HEK293 (cell line): ENCODE measurements at regions not wholly inside any gene's neighbourhood (a gene's known extent, or its start where the extent isn't known, plus 50 kb on each side); places are given as distances from the start of the nearest gene placed in this dataset.

Experiments used
- CTCF ChIA-PET: fragments of 350-600 bp; formaldehyde crosslinking; extraction: SDS; loops from one replicate; lab custom pipeline; 2021; ENCODE audit warnings: antibody characterized with exemption; lab: Yijun Ruan, JAX
- POLR2A ChIA-PET: fragments of 300-600 bp; formaldehyde crosslinking; extraction: SDS; loops from one replicate; lab custom pipeline; 2020; ENCODE audit warnings: antibody characterized with exemption, inconsistent platforms; lab: Yijun Ruan, JAX
- H3K27ac ChIP-seq: fragments of 200-500 bp; sonication (Bioruptor generic); 2 replicates; pipeline ENCODE4 v1.5.1; 2014; ENCODE audit warnings: low read depth, low read length, control low read depth, inconsistent platforms; ENCODE audit errors: extremely low read depth
- H3K36me3 ChIP-seq, 2 experiments: fragments of 200-500 bp in 1 of 2; sonication (Bioruptor generic) in 1 of 2; 1 replicate in 1 of 2; 2 replicates in 1 of 2; pipeline ENCODE4 v1.5.1; 2014 to 2017; ENCODE audit warnings: inconsistent platforms in 2 of 2, low read length in 2 of 2; ENCODE audit not compliant: control insufficient read depth in 2 of 2, insufficient read depth in 1 of 2
- H3K4me1 ChIP-seq: fragments of 200-500 bp; sonication (Bioruptor generic); 2 replicates; pipeline ENCODE4 v1.5.1; 2014; ENCODE audit warnings: mild to moderate bottlenecking, low read length, inconsistent platforms; ENCODE audit not compliant: control insufficient read depth, insufficient read depth
- H3K4me3 ChIP-seq: 2 replicates; pipeline ENCODE4 v1.5.1; 2011; ENCODE audit warnings: low read depth, mild to moderate bottlenecking, control low read depth, low read length, moderate library complexity
- H3K9me3 ChIP-seq: fragments of 200-500 bp; sonication (Bioruptor generic); 2 replicates; pipeline ENCODE4 v1.5.1; 2014; ENCODE audit warnings: low read depth, low read length, inconsistent platforms; ENCODE audit not compliant: control insufficient read depth, insufficient read depth
- GLIS2 ChIP-seq: fragments of 450-650 bp; formaldehyde crosslinking; IDR thresholded peaks from 2 replicates; pipeline ENCODE4 v1.5.1; 2016; ENCODE audit warnings: missing biosample characterization, missing genetic modification characterization
- HOXD13 ChIP-seq: sonication (generic); formaldehyde crosslinking; IDR thresholded peaks from 2 replicates; pipeline ENCODE4 v1.8.0; 2022; ENCODE audit warnings: missing genetic modification reagents, borderline replicate concordance
- KLF7 ChIP-seq: fragments of 450-650 bp; formaldehyde crosslinking; IDR thresholded peaks from 2 replicates; pipeline ENCODE4 v1.5.1; 2016; ENCODE audit warnings: missing biosample characterization, missing genetic modification characterization, borderline replicate concordance
- KLF9 ChIP-seq: fragments of 450-650 bp; formaldehyde crosslinking; IDR thresholded peaks from 2 replicates; pipeline ENCODE4 v1.5.1; 2016; ENCODE audit warnings: missing biosample characterization, missing genetic modification characterization, low read depth
- SCRT2 ChIP-seq: fragments of 450-650 bp; formaldehyde crosslinking; IDR thresholded peaks from 2 replicates; pipeline ENCODE4 v1.5.1; 2016; ENCODE audit warnings: missing biosample characterization, missing genetic modification characterization
- SP7 ChIP-seq: fragments of 450-650 bp; formaldehyde crosslinking; IDR thresholded peaks from 2 replicates; pipeline ENCODE4 v1.5.1; 2016; ENCODE audit warnings: missing biosample characterization, missing genetic modification characterization
- ZNF138 ChIP-seq: fragments of 450-650 bp; formaldehyde crosslinking; IDR thresholded peaks from 2 replicates; pipeline ENCODE4 v1.5.1; 2016; ENCODE audit warnings: missing biosample characterization, missing genetic modification characterization, borderline replicate concordance
- ZNF202 ChIP-seq: fragments of 450-650 bp; formaldehyde crosslinking; IDR thresholded peaks from 2 replicates; pipeline ENCODE4 v1.5.1; 2016; ENCODE audit warnings: missing biosample characterization, missing genetic modification characterization, borderline replicate concordance
- ZNF211 ChIP-seq: fragments of 450-650 bp; formaldehyde crosslinking; IDR thresholded peaks from 2 replicates; pipeline ENCODE4 v1.5.1; 2016; ENCODE audit warnings: low read depth, missing biosample characterization, missing genetic modification characterization
- ZNF302 ChIP-seq: fragments of 450-650 bp; formaldehyde crosslinking; IDR thresholded peaks from 2 replicates; pipeline ENCODE4 v1.5.1; 2016; ENCODE audit warnings: missing biosample characterization, missing genetic modification characterization, low read depth
- ZNF48 ChIP-seq: fragments of 450-650 bp; formaldehyde crosslinking; IDR thresholded peaks from 2 replicates; pipeline ENCODE4 v1.5.1; 2016; ENCODE audit warnings: missing biosample characterization, missing genetic modification characterization
- ZNF571 ChIP-seq: fragments of 450-650 bp; formaldehyde crosslinking; IDR thresholded peaks from 2 replicates; pipeline ENCODE4 v1.5.0; 2017; ENCODE audit warnings: missing biosample characterization, missing genetic modification characterization
- ZNF585B ChIP-seq: fragments of 450-650 bp; formaldehyde crosslinking; IDR thresholded peaks from 2 replicates; pipeline ENCODE4 v1.5.1; 2016; ENCODE audit warnings: missing biosample characterization, missing genetic modification characterization
- ZNF785 ChIP-seq: fragments of 450-650 bp; formaldehyde crosslinking; IDR thresholded peaks from 2 replicates; pipeline ENCODE4 v1.5.1; 2016; ENCODE audit warnings: missing biosample characterization, missing genetic modification characterization
- TF ChIP-seq, protein P1 (sequence below): fragments of 450-650 bp; formaldehyde crosslinking; IDR thresholded peaks from 2 replicates; pipeline ENCODE4 v1.5.1; 2016; ENCODE audit warnings: missing biosample characterization, missing genetic modification characterization
- TF ChIP-seq, protein P2 (sequence below): fragments of 450-650 bp; formaldehyde crosslinking; IDR thresholded peaks from 2 replicates; pipeline ENCODE4 v1.5.1; 2016; ENCODE audit warnings: missing biosample characterization, missing genetic modification characterization
- TF ChIP-seq, protein P3 (sequence below): sonication (generic); formaldehyde crosslinking; IDR thresholded peaks from 2 replicates; pipeline ENCODE4 v1.8.1; 2022; ENCODE audit warnings: mild to moderate bottlenecking, moderate library complexity, missing genetic modification reagents
- TF ChIP-seq, protein P4 (sequence below): fragments of 450-650 bp; formaldehyde crosslinking; IDR thresholded peaks from 2 replicates; pipeline ENCODE4 v1.5.1; 2016; ENCODE audit warnings: missing biosample characterization, missing genetic modification characterization
- TF ChIP-seq, protein P5 (sequence below): fragments of 450-650 bp; formaldehyde crosslinking; IDR thresholded peaks from 2 replicates; pipeline ENCODE4 v1.5.1; 2016; ENCODE audit warnings: missing biosample characterization, missing genetic modification characterization
- TF ChIP-seq, protein P6 (sequence below): fragments of 450-650 bp; formaldehyde crosslinking; IDR thresholded peaks from 2 replicates; pipeline ENCODE4 v1.5.1; 2016; ENCODE audit warnings: missing biosample characterization, missing genetic modification characterization

DNA sequence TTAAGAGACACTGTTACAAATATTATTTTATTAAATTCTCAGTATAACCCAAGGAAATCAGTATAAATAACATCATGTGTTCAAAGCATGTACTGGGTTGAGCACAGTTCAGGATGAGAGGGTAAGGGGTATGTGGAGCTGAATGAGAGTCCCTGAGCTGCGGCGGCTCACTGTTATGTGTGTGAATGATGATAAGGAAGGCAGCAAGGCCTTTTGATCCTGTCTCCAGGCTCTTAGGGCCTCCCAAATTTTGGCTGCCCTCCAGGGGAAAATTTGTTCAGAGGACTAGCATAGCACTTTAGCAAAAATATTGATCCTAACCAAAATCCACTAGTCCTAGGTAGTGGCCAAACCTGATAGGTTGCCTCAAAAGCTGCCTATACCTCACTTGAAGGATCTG, 86.1 kb upstream of the SPON1 start (continued):
- no peak for TF ChIP-seq ZNF571 (tag by site-specific recombination)

DNA sequence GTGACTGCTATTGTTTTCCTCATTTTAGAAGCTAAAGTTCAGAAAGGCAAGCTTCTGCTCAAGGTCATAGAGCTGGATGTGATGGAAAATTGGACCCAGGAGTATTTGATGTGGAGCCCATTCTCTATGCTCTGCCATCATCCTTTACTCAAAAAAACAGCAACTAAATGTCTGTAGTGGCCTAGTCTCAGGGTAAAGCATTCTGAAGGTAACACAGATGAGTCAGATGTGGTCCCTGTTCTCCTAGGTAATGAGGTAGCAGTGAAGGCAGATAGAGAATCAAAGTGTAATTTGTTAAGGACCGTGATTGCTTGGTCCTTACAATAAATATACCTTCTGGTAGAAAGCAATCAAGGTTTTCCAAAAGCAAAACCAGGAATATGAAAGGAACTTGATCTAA, 84.4 kb upstream of the SPON1 start:
- POLR2A ChIA-PET = no interaction called here
- CTCF ChIA-PET = interaction anchor here (0.8 kb wide), 1 partner anchor 1029 kb away, joined by 3 read pairs; no protein-coding TSS in a partner anchor
- Histone ChIP-seq H3K9me3 (no peaks in the 10 kb centered on the region), H3K36me3 (no peaks in the 10 kb centered on the region), H3K27ac (no peak overlapping the region), H3K4me1 (no peaks in the 10 kb centered on the region), H3K4me3 (no peak overlapping the region)
- TF ChIP-seq ZNF585B (tag by site-specific recombination) (no peak), SP7 (tag by site-specific recombination) (no peak), ZNF211 (tag by site-specific recombination) (no peak), ZNF138 (tag by site-specific recombination) (no peak), KLF7 (tag by site-specific recombination) (no peak), KLF9 (tag by site-specific recombination) (no peak)
- TF ChIP-seq, protein P1, sequence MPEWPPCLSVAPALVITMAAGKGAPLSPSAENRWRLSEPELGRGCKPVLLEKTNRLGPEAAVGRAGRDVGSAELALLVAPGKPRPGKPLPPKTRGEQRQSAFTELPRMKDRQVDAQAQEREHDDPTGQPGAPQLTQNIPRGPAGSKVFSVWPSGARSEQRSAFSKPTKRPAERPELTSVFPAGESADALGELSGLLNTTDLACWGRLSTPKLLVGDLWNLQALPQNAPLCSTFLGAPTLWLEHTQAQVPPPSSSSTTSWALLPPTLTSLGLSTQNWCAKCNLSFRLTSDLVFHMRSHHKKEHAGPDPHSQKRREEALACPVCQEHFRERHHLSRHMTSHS (tag by site-specific recombination) = no peak

DNA sequence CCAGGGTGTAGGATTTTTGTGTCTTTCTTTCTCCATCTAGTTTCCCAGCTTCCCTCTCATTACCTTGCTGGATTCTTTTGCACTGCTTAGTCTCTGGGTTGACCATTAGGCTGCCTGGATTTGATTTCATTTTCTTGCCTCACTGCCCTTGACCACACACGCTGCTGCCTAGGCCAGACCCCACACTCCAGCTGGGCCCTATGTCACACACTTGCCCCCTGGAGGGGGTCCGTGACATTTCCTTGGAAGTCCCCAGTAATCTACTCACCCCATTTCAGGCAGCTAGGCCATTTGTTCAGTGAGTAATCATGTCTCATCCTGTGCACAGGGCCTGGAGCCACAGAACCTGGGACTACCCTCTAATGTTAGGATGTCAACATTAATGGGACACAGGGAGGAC, 81.9 kb upstream of the SPON1 start:
- no peaks in the 10 kb centered on the region for H3K36me3 ChIP-seq
- POLR2A ChIA-PET = no interaction called here
- TF ChIP-seq, protein P2, sequence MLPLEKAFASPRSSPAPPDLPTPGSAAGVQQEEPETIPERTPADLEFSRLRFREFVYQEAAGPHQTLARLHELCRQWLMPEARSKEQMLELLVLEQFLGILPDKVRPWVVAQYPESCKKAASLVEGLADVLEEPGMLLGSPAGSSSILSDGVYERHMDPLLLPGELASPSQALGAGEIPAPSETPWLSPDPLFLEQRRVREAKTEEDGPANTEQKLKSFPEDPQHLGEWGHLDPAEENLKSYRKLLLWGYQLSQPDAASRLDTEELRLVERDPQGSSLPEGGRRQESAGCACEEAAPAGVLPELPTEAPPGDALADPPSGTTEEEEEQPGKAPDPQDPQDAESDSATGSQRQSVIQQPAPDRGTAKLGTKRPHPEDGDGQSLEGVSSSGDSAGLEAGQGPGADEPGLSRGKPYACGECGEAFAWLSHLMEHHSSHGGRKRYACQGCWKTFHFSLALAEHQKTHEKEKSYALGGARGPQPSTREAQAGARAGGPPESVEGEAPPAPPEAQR (tag by site-specific recombination) = no peak
- TF ChIP-seq SCRT2 (tag by site-specific recombination) (no peak), ZNF302 (tag by site-specific recombination) (no peak), ZNF785 (no peak), GLIS2 (no peak), HOXD13 (CRISPR knock-in tag) (no peak), KLF9 (tag by site-specific recombination) (no peak), ZNF48 (tag by site-specific recombination) (no peak), ZNF202 (tag by site-specific recombination) (no peak)
- TF ChIP-seq, protein P3, sequence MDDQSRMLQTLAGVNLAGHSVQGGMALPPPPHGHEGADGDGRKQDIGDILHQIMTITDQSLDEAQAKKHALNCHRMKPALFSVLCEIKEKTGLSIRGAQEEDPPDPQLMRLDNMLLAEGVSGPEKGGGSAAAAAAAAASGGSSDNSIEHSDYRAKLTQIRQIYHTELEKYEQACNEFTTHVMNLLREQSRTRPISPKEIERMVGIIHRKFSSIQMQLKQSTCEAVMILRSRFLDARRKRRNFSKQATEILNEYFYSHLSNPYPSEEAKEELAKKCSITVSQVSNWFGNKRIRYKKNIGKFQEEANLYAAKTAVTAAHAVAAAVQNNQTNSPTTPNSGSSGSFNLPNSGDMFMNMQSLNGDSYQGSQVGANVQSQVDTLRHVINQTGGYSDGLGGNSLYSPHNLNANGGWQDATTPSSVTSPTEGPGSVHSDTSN = no peak
- TF ChIP-seq, protein P4, sequence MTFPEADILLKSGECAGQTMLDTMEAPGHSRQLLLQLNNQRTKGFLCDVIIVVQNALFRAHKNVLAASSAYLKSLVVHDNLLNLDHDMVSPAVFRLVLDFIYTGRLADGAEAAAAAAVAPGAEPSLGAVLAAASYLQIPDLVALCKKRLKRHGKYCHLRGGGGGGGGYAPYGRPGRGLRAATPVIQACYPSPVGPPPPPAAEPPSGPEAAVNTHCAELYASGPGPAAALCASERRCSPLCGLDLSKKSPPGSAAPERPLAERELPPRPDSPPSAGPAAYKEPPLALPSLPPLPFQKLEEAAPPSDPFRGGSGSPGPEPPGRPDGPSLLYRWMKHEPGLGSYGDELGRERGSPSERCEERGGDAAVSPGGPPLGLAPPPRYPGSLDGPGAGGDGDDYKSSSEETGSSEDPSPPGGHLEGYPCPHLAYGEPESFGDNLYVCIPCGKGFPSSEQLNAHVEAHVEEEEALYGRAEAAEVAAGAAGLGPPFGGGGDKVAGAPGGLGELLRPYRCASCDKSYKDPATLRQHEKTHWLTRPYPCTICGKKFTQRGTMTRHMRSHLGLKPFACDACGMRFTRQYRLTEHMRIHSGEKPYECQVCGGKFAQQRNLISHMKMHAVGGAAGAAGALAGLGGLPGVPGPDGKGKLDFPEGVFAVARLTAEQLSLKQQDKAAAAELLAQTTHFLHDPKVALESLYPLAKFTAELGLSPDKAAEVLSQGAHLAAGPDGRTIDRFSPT (tag by site-specific recombination) = no peak
- TF ChIP-seq, protein P5, sequence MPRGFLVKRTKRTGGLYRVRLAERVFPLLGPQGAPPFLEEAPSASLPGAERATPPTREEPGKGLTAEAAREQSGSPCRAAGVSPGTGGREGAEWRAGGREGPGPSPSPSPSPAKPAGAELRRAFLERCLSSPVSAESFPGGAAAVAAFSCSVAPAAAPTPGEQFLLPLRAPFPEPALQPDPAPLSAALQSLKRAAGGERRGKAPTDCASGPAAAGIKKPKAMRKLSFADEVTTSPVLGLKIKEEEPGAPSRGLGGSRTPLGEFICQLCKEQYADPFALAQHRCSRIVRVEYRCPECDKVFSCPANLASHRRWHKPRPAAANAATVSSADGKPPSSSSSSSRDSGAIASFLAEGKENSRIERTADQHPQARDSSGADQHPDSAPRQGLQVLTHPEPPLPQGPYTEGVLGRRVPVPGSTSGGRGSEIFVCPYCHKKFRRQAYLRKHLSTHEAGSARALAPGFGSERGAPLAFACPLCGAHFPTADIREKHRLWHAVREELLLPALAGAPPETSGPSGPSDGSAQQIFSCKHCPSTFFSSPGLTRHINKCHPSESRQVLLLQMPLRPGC (tag by site-specific recombination) = no peak
- TF ChIP-seq, protein P6, sequence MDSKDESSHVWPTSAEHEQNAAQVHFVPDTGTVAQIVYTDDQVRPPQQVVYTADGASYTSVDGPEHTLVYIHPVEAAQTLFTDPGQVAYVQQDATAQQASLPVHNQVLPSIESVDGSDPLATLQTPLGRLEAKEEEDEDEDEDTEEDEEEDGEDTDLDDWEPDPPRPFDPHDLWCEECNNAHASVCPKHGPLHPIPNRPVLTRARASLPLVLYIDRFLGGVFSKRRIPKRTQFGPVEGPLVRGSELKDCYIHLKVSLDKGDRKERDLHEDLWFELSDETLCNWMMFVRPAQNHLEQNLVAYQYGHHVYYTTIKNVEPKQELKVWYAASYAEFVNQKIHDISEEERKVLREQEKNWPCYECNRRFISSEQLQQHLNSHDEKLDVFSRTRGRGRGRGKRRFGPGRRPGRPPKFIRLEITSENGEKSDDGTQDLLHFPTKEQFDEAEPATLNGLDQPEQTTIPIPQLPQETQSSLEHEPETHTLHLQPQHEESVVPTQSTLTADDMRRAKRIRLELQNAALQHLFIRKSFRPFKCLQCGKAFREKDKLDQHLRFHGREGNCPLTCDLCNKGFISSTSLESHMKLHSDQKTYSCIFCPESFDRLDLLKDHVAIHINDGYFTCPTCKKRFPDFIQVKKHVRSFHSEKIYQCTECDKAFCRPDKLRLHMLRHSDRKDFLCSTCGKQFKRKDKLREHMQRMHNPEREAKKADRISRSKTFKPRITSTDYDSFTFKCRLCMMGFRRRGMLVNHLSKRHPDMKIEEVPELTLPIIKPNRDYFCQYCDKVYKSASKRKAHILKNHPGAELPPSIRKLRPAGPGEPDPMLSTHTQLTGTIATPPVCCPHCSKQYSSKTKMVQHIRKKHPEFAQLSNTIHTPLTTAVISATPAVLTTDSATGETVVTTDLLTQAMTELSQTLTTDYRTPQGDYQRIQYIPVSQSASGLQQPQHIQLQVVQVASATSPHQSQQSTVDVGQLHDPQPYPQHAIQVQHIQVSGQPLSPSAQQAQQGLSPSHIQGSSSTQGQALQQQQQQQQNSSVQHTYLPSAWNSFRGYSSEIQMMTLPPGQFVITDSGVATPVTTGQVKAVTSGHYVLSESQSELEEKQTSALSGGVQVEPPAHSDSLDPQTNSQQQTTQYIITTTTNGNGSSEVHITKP (tag by site-specific recombination) = no peak

More for the DNA sequence above, 81.9 kb upstream of the SPON1 start:
- H3K4me1 ChIP-seq = no peaks in the 10 kb centered on the region
- H3K9me3 ChIP-seq = no peaks in the 10 kb centered on the region
- no peak overlapping the region for H3K27ac ChIP-seq
- H3K4me3 ChIP-seq = no peak overlapping the region
- CTCF ChIA-PET = interaction anchor here (0.7 to 1.2 kb wide), 3 partner anchors 20 to 420 kb away, joined by 3 to 5 read pairs (median 4); no protein-coding TSS in a partner anchor
